Stimulated activated CD4-positive, alpha-beta T cell treated with anti-CD3 and anti-CD28 coated beads, Interleukin-4, amount 100 ng/mL, for 4 hours (primary cell): ENCODE measurements at regions not wholly inside any gene's neighbourhood (a gene's known extent, or its start where the extent isn't known, plus 50 kb on each side); places are given as distances from the start of the nearest gene placed in this dataset.
"Not testable (repeated sequence)": the region's sequence is repeated elsewhere in the genome, so short reads cannot be mapped to it uniquely, and the experiment has no call there.

Source experiments
- DNase-seq, 2 experiments: peaks; one replicate each; pipeline ENCODE4 v3.0.0-alpha.2; 2020

- no peak for DNase-seq
Measured at GRCh38 chr2:225893151-225893550, 493.6 kb downstream of the NYAP2 start.

- DNase-seq = no peak
Measured at GRCh38 chr2:225891771-225892170, 492.3 kb downstream of the NYAP2 start.

- DNase-seq = no peak
Measured at GRCh38 chr2:225891013-225891412, 491.5 kb downstream of the NYAP2 start.

- no peak for DNase-seq
Measured at GRCh38 chr2:225889452-225889851, 489.9 kb downstream of the NYAP2 start.

- no peak for DNase-seq
Measured at GRCh38 chr2:225867071-225867470, 467.6 kb downstream of the NYAP2 start.

- no peak for DNase-seq
Measured at GRCh38 chr2:225865468-225865867, 466.0 kb downstream of the NYAP2 start.

- DNase-seq = no peak
Measured at GRCh38 chr2:225864394-225864793, 464.9 kb downstream of the NYAP2 start.

GRCh38 chr2:225842939-225843338, 443.4 kb downstream of the NYAP2 start:
- DNase-seq = no peak

GRCh38 chr2:225841314-225841713, 441.8 kb downstream of the NYAP2 start:
- no peak for DNase-seq

GRCh38 chr2:225837328-225837727, 437.8 kb downstream of the NYAP2 start:
- DNase-seq = no peak

- no peak for DNase-seq
Measured at GRCh38 chr2:225824748-225825449, 425.4 kb downstream of the NYAP2 start.

- DNase-seq = no peak
Measured at GRCh38 chr2:225821351-225821750, 421.8 kb downstream of the NYAP2 start.

- DNase-seq = no peak
Measured at GRCh38 chr2:225820826-225821225, 421.3 kb downstream of the NYAP2 start.

- no peak for DNase-seq
Measured at GRCh38 chr2:225814554-225814953, 415.0 kb downstream of the NYAP2 start.

- no peak for DNase-seq
Measured at GRCh38 chr2:225806105-225806504, 406.6 kb downstream of the NYAP2 start.

GRCh38 chr2:225802076-225802475, 402.6 kb downstream of the NYAP2 start:
- DNase-seq = not testable (repeated sequence)

- DNase-seq = no peak
Measured at GRCh38 chr2:225797394-225797793, 397.9 kb downstream of the NYAP2 start.

GRCh38 chr2:225794652-225795400, 395.3 kb downstream of the NYAP2 start:
- no peak for DNase-seq

- no peak for DNase-seq
Measured at GRCh38 chr2:225793736-225794550, 394.4 kb downstream of the NYAP2 start.

- DNase-seq = no peak
Measured at GRCh38 chr2:225788571-225789094, 389.1 kb downstream of the NYAP2 start.

- DNase-seq = no peak
Measured at GRCh38 chr2:225787497-225787896, 388.0 kb downstream of the NYAP2 start.

GRCh38 chr2:225781991-225782390, 382.5 kb downstream of the NYAP2 start:
- DNase-seq = no peak

- no peak for DNase-seq
Measured at GRCh38 chr2:225781145-225781544, 381.6 kb downstream of the NYAP2 start.
